ENCODE measurements at regions not wholly inside any gene's neighbourhood (a gene's known extent, or its start where the extent isn't known, plus 50 kb on each side); places are given as distances from the start of the nearest gene placed in this dataset.

DNA sequence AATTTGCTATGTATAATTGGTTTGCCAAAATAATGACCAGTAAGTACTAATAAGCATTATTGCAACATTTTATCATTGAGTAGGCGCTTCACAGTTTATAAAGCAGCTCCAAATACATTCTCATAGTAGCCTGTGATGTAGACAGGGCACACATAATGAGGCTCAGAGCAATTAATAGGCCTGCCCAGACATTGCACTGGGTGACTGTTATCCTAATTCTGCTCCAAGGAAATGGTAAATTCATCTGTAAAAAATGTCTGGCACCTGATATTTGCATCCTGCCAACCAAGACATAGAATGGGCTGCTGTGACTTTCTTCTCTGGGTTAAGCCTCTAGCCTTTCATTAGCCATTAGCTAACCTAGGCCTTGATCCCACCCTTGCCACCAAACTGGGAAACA lies 97.6 kb downstream of the SEM1 start:
- Histone ChIP-seq H3K23ac (ENCODE audit: low read length in 2 of 2) (no peak overlapping the region), H2BK5ac (ENCODE audit: low read depth, low read length, poor library complexity, severe bottlenecking) (no peak overlapping the region), H3K4me3 (ENCODE audit: insufficient read depth in 1 of 2, low read depth in 1 of 2, low read length in 2 of 2) (no peak overlapping the region), H2AFZ (ENCODE audit: low read depth, low read length) (no peak overlapping the region), H2BK12ac (ENCODE audit: low read length in 2 of 2) (no peak overlapping the region), H3K4ac (ENCODE audit: low read depth in 1 of 2, low read length in 2 of 2) (no peak overlapping the region), H3K4me1 (ENCODE audit: control insufficient read depth, insufficient read depth, low read depth, low read length) (no peaks in the 10 kb centered on the region), H3K9ac (ENCODE audit: low read length) (no peak overlapping the region), H3K4me2 (ENCODE audit: low read length, poor library complexity, severe bottlenecking) (no peak overlapping the region), H2AK5ac (ENCODE audit: low read length, severe bottlenecking) (no peak overlapping the region), H2BK120ac (ENCODE audit: low read depth, low read length) (no peak overlapping the region), H2BK15ac (ENCODE audit: low read depth, poor library complexity, severe bottlenecking) (no peak overlapping the region), H3K79me1 (replicated peaks; ENCODE audit: low read length, poor library complexity, severe bottlenecking) (no peaks in the 10 kb centered on the region), H3K18ac (ENCODE audit: low read depth in 1 of 2, low read length in 2 of 2) (no peak overlapping the region), H3K27ac (ENCODE audit: low read length, poor library complexity, severe bottlenecking) (no peak overlapping the region), H3K9me3 (ENCODE audit: control insufficient read depth, low read length) (no peaks in the 10 kb centered on the region), H3K14ac (ENCODE audit: low read length in 2 of 2) (no peak overlapping the region), H3K36me3 (ENCODE audit: control insufficient read depth in 1 of 2, insufficient read depth in 2 of 2, low read depth in 1 of 2, low read length in 2 of 2) (no peaks in the 10 kb centered on the region), H4K91ac (ENCODE audit: low read length) (no peak overlapping the region), H3K27me3 (ENCODE audit: control insufficient read depth in 1 of 2, insufficient read depth in 1 of 2, low read length in 2 of 2) (peaks cover 0 to 5% of the 10 kb centered on the region in 2 experiments), H4K8ac (ENCODE audit: low read length) (no peak overlapping the region)
- 60% methylated on average over 1 of the region's 1 CpG for WGBS
- no peak for DNase-seq

DNA sequence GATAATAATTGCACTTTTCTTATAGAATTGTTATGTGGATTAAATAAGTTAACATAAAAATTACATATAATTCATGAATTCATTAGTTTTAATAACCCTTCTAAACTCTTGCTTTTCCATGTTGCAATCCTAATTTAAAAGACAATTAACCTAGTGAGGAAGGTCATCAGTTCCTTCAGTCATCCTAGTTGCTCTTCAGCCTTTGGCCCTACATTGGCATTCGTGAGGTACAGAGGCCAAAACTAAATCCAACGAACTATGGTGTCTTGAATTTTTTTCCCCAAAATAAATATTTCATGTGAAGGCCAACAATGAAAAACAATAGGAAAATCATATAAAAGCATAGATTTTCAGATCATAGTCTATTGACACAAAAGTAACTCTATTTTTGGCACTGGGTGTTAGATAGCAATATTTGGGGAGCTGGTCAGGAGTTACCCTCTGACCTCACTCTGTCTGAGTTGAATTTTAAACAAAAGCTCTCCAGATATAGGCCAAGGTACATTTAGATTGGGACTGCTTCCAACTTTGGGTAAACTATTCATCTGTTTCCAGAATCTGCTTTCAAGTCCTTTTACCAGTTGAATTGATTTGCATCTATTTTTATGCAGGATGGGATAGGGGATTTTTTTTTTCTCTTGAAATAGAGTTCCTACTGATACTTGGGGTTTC lies 104.5 kb downstream of the SEM1 start:
- no peak overlapping the region for H2AK5ac ChIP-seq (ENCODE audit: low read length, severe bottlenecking)
- H4K91ac ChIP-seq (ENCODE audit: low read length) = no peak overlapping the region
- H3K14ac ChIP-seq (ENCODE audit: low read length in 2 of 2) = no peak overlapping the region
- H2BK15ac ChIP-seq (ENCODE audit: low read depth, poor library complexity, severe bottlenecking) = no peak overlapping the region
- no peak overlapping the region for H3K4me2 ChIP-seq (ENCODE audit: low read length, poor library complexity, severe bottlenecking)
- no peak for DNase-seq
- no peak overlapping the region for H3K23ac ChIP-seq (ENCODE audit: low read length in 2 of 2)
- H3K27ac ChIP-seq (ENCODE audit: low read length, poor library complexity, severe bottlenecking) = no peak overlapping the region
- H2BK12ac ChIP-seq (ENCODE audit: low read length in 2 of 2) = no peak overlapping the region
- no peak overlapping the region for H2BK120ac ChIP-seq (ENCODE audit: low read depth, low read length)
- H2AFZ ChIP-seq (ENCODE audit: low read depth, low read length) = no peak overlapping the region
- no peak overlapping the region for H3K9ac ChIP-seq (ENCODE audit: low read length)
- no peak overlapping the region for H4K8ac ChIP-seq (ENCODE audit: low read length)
- H3K79me1 ChIP-seq (replicated peaks; ENCODE audit: low read length, poor library complexity, severe bottlenecking) = no peaks in the 10 kb centered on the region
- H3K4ac ChIP-seq (ENCODE audit: low read depth in 1 of 2, low read length in 2 of 2) = no peak overlapping the region
- H3K4me1 ChIP-seq (ENCODE audit: control insufficient read depth, insufficient read depth, low read depth, low read length) = no peaks in the 10 kb centered on the region
- no peak overlapping the region for H3K4me3 ChIP-seq (ENCODE audit: insufficient read depth in 1 of 2, low read depth in 1 of 2, low read length in 2 of 2)
- no peaks in the 10 kb centered on the region for H3K36me3 ChIP-seq (ENCODE audit: control insufficient read depth in 1 of 2, insufficient read depth in 2 of 2, low read depth in 1 of 2, low read length in 2 of 2)
- H3K27me3 ChIP-seq (ENCODE audit: control insufficient read depth in 1 of 2, insufficient read depth in 1 of 2, low read length in 2 of 2) = peaks cover 0 to 5% of the 10 kb centered on the region in 2 experiments
- no peak overlapping the region for H3K18ac ChIP-seq (ENCODE audit: low read depth in 1 of 2, low read length in 2 of 2)
- no peak overlapping the region for H2BK5ac ChIP-seq (ENCODE audit: low read depth, low read length, poor library complexity, severe bottlenecking)
- WGBS = 92% methylated on average over 2 of the region's 2 CpGs
- no peaks in the 10 kb centered on the region for H3K9me3 ChIP-seq (ENCODE audit: control insufficient read depth, low read length)

- Histone ChIP-seq H3K27ac (ENCODE audit: low read length, poor library complexity, severe bottlenecking) (no peak overlapping the region), H3K36me3 (ENCODE audit: control insufficient read depth in 1 of 2, insufficient read depth in 2 of 2, low read depth in 1 of 2, low read length in 2 of 2) (no peaks in the 10 kb centered on the region), H3K9ac (ENCODE audit: low read length) (no peak overlapping the region), H3K18ac (ENCODE audit: low read depth in 1 of 2, low read length in 2 of 2) (no peak overlapping the region), H3K14ac (ENCODE audit: low read length in 2 of 2) (no peak overlapping the region), H2AK5ac (ENCODE audit: low read length, severe bottlenecking) (no peak overlapping the region), H2AFZ (ENCODE audit: low read depth, low read length) (no peak overlapping the region), H3K4me3 (ENCODE audit: insufficient read depth in 1 of 2, low read depth in 1 of 2, low read length in 2 of 2) (no peak overlapping the region), H3K23ac (ENCODE audit: low read length in 2 of 2) (no peak overlapping the region), H3K9me3 (ENCODE audit: control insufficient read depth, low read length) (no peaks in the 10 kb centered on the region), H4K8ac (ENCODE audit: low read length) (no peak overlapping the region), H3K4ac (ENCODE audit: low read depth in 1 of 2, low read length in 2 of 2) (no peak overlapping the region), H4K91ac (ENCODE audit: low read length) (no peak overlapping the region), H2BK5ac (ENCODE audit: low read depth, low read length, poor library complexity, severe bottlenecking) (no peak overlapping the region), H3K79me1 (replicated peaks; ENCODE audit: low read length, poor library complexity, severe bottlenecking) (no peaks in the 10 kb centered on the region), H2BK15ac (ENCODE audit: low read depth, poor library complexity, severe bottlenecking) (no peak overlapping the region), H3K4me2 (ENCODE audit: low read length, poor library complexity, severe bottlenecking) (no peak overlapping the region), H2BK12ac (ENCODE audit: low read length in 2 of 2) (no peak overlapping the region), H3K4me1 (ENCODE audit: control insufficient read depth, insufficient read depth, low read depth, low read length) (no peaks in the 10 kb centered on the region), H2BK120ac (ENCODE audit: low read depth, low read length) (no peak overlapping the region), H3K27me3 (ENCODE audit: control insufficient read depth in 1 of 2, insufficient read depth in 1 of 2, low read length in 2 of 2) (no peaks in the 10 kb centered on the region)
- 43% methylated on average over 1 of the region's 4 CpGs for WGBS
- no peak for DNase-seq
Observed at GRCh38 chr7:96599288-96599936, 110.2 kb downstream of the SEM1 start.

DNA sequence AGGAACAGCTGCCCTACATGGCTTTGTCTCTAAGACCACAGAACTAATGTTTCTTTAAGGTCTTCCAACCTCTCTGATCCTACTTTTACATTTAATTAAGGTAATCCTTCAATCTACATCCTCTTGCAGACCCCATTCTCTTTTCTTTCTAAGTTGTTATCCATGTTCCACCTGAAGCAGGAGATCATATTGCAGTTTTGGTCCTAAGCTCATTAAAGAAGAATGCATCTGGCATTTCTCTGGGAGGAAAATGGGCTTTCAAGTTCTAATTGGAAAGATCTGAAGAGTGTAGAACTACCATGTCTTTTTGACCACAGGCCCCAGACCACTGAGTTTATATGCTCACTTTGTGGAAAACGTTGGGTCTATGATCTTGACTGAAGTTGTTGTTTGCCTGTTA lies 111.2 kb downstream of the SEM1 start:
- H2BK120ac ChIP-seq (ENCODE audit: low read depth, low read length) = no peak overlapping the region
- no peak overlapping the region for H3K18ac ChIP-seq (ENCODE audit: low read depth in 1 of 2, low read length in 2 of 2)
- H3K23ac ChIP-seq (ENCODE audit: low read length in 2 of 2) = no peak overlapping the region
- no peak overlapping the region for H3K4me3 ChIP-seq (ENCODE audit: insufficient read depth in 1 of 2, low read depth in 1 of 2, low read length in 2 of 2)
- H2BK15ac ChIP-seq (ENCODE audit: low read depth, poor library complexity, severe bottlenecking) = no peak overlapping the region
- H3K4ac ChIP-seq (ENCODE audit: low read depth in 1 of 2, low read length in 2 of 2) = no peak overlapping the region
- no peak overlapping the region for H3K14ac ChIP-seq (ENCODE audit: low read length in 2 of 2)
- no peaks in the 10 kb centered on the region for H3K27me3 ChIP-seq (ENCODE audit: control insufficient read depth in 1 of 2, insufficient read depth in 1 of 2, low read length in 2 of 2)
- H4K8ac ChIP-seq (ENCODE audit: low read length) = no peak overlapping the region
- no peak overlapping the region for H2BK12ac ChIP-seq (ENCODE audit: low read length in 2 of 2)
- no peak overlapping the region for H3K9ac ChIP-seq (ENCODE audit: low read length)
- H4K91ac ChIP-seq (ENCODE audit: low read length) = no peak overlapping the region
- no peak overlapping the region for H2BK5ac ChIP-seq (ENCODE audit: low read depth, low read length, poor library complexity, severe bottlenecking)
- no peak overlapping the region for H2AK5ac ChIP-seq (ENCODE audit: low read length, severe bottlenecking)
- no peak overlapping the region for H2AFZ ChIP-seq (ENCODE audit: low read depth, low read length)
- no peaks in the 10 kb centered on the region for H3K4me1 ChIP-seq (ENCODE audit: control insufficient read depth, insufficient read depth, low read depth, low read length)
- WGBS = no CpG with 5 or more reads among the region's 1 CpG
- no peaks in the 10 kb centered on the region for H3K36me3 ChIP-seq (ENCODE audit: control insufficient read depth in 1 of 2, insufficient read depth in 2 of 2, low read depth in 1 of 2, low read length in 2 of 2)
- DNase-seq = no peak
- no peak overlapping the region for H3K27ac ChIP-seq (ENCODE audit: low read length, poor library complexity, severe bottlenecking)
- no peaks in the 10 kb centered on the region for H3K9me3 ChIP-seq (ENCODE audit: control insufficient read depth, low read length)
- H3K79me1 ChIP-seq (replicated peaks; ENCODE audit: low read length, poor library complexity, severe bottlenecking) = no peaks in the 10 kb centered on the region
- H3K4me2 ChIP-seq (ENCODE audit: low read length, poor library complexity, severe bottlenecking) = no peak overlapping the region
